COR-L47 (cell line): ENCODE measurements at regions not wholly inside any gene's neighbourhood (a gene's known extent, or its start where the extent isn't known, plus 50 kb on each side); places are given as distances from the start of the nearest gene placed in this dataset.
"Not testable (repeated sequence)": the region's sequence is repeated elsewhere in the genome, so short reads cannot be mapped to it uniquely, and the experiment has no call there.

ENCODE experiments used
- DNase-seq: peaks from one replicate; lab custom pipeline; 2025; lab: John Stamatoyannopoulos, UW

DNA sequence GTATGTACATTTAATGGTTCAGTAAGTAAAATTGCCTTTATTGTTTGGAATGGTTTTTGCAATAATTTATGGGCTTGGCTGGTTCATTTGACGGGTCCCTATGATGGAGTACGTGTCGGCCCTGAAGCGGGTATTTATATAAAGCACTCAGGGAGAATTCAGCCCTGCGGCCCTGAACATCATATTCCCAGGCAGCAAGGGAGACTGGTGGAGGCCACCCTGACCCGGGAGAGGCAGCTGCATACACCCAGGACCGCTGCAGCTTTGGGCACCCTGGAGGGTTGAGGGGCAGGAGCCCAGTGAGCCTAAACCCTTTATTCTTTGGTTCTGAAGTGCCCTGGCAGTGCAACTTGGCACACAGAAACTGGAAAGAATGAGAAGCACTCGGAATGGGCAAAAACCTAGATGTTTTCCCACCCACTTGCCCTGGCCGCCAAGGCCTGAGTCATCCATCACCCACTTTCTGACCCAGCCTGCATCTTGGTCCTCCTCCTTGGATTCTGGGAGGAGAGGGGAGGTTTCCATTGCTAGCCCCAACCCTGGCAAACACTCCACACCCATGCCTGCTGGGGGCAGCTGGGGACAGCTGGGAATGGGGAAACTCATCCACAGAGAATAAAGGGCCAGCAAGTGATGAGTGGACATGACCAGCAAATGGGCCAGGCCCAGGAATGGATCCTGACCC lies 162.2 kb upstream of the TNRC6C start:
- no peak for DNase-seq

GRCh38 chr17:77798031-77798430 lies 160.5 kb upstream of the TNRC6C start:
- no peak for DNase-seq

DNA sequence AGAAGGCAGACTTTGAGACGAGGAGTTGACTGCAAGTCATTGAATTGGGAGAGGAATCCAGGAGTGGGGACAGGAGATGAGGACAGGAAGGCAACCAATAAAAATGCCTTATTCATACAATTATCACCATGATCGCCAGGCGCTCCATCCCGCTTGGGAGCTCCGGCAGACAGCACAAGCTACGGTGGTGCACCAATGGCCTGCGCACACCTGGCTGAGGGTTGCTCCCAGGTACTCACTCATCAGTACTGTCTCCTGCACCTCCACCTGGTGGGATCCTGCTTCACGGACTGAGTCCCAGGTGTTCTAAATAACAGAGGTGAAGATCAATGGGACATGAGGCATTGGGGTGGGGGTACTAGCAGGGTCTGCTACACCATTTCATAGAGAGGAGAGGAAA lies 160.0 kb upstream of the TNRC6C start:
- no peak for DNase-seq

GRCh38 chr17:77800816-77801215 lies 157.7 kb upstream of the TNRC6C start:
- DNase-seq, result no peak

DNA sequence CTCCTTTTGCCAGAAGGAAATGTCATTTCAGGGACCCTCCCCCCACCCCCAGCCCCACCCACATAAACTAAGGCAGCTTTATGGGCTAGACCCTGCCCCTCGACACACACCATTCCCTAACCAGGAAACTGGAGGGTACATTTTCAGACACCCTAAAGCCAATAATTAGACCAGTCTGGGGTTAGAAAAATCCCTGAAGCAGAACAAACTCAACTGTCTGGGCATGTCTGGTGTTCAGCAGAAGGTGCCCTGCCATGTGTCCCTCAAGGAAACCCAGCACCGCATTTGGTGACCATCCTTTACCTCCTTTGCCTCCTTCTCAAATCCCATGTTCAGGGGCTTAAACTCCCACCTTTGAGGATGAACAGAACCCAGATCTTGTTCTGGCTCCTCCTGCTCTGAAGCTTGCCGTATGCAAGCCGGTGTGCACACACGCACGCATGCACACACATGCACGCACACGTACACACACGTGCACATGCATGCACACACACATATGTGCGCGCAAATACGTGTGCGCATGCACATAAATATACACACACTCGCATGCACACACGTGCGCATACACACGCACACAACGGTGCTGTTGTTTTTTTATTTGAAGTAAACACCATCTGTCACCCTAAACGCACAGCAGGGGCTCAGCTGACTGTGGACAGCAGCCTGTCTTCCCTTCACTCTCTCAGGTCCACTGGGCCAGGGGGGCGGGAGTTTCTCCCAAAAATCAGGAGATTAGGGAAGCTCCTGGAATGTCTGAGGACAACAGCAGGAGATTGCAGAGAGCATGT lies 156.8 kb upstream of the TNRC6C start:
- DNase-seq, result no peak

- no peak for DNase-seq
Observed at GRCh38 chr17:77802333-77802615, 156.2 kb upstream of the TNRC6C start.

DNA sequence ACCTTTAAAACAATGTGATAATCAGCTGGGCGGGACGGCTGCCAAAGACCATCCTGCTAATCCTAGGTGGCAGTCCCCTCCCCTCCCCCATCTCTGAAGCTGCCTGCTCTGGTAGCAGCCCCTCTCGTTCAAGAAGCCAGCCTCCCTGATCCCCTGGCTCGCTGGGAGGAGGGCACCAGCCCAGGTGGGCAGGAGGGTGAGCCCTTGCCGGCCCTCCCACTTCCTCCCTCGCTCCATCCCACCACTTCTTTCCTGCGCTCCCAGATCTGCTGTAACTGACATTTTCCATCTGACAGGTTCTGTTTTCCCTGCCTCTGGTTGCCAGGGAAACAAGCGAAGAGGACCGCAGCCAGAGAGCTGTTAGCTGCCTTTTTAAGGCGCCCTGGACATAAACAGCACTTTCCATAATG lies 155.7 kb upstream of the TNRC6C start:
- DNase-seq, result peak; percentile 70

DNA sequence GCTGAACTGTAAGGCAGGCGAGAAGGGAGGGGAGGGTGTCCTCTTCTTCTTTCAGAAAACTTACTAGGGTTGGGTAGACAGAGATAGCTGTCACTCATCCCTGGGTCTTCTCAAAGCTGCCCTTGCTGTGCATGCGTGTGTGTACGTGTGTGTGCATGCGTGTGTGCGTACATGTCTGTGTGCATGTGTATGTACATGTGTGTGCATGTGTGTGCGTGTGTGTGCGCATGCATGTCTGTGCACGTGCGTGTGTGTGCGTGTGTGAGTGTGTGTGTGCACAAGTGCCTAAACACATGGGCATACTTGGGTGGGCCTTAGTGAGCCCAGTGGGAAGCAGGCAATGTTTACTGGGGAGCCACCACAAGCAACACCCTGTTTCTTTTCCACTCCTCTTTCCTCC lies 154.8 kb upstream of the TNRC6C start:
- no peak for DNase-seq

DNA sequence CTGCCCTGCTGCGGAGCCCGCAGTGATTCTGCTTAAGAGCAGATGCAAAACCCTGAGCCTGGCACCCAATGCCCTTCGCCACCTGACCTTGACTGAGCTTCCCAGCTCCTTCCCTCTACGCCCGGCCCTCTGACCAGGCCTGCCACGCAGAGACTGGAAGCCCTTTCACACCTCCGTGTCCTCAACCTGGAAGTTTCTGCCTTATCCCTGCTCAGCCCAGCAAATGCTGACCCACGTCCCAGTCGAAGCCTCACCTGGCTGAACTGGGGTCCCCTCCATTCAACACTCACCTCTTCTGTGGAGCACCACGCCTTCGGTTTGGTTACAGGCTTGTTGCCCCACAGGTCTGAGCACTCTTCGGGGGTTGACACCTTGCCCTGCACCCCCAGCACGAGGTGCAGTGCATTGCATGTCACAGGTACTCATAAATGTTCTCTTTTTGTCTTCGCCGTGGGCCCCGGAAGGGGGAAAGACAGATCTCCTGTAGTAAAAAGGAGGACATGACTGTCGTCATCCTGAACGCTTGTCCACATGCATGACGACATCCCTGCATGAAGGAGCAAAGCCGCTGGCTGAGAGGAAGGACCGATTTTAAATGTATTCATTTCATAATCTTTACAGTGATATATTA lies 153.6 kb upstream of the TNRC6C start:
- DNase-seq, result no peak

GRCh38 chr17:77805970-77806369 lies 152.5 kb upstream of the TNRC6C start:
- not testable (repeated sequence) for DNase-seq

- no peak for DNase-seq
Observed at GRCh38 chr17:77807051-77807745, 151.3 kb upstream of the TNRC6C start.

DNA sequence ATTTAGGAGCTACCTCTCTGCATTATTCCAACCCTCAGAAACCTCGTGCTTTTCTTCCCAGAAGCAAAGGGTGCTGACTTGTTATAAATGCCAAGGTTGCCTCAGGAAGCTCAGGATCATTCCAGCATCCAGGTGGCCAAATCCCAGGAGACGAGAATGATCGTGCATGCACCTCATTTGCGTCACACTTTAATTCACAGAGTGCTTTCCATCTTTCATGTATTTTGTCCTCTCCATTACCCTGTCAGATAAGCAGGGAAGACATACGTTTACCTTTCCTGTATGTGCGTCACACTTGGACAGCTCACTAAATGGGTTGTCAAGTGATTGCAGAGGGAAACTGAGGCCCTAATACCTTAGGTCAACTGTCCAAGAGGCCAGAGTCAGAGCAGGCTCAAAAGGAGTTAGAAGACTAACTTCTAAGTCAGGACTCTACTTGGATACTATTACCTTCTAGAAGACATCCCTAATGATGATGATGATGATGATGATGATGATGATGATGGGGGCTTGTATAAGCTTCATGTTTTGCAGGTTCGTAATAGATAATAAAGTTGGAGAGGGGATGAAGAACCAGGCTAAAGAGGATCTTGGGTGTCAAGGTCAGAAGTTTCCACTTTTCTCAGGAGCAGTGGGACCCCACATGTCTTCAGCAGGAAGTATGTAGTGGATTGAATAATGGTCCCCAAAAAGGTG lies 150.6 kb upstream of the TNRC6C start:
- no peak for DNase-seq

GRCh38 chr17:77808686-77809425 lies 149.6 kb upstream of the TNRC6C start:
- DNase-seq, result no peak

GRCh38 chr17:77809814-77810213 lies 148.7 kb upstream of the TNRC6C start:
- no peak for DNase-seq

DNA sequence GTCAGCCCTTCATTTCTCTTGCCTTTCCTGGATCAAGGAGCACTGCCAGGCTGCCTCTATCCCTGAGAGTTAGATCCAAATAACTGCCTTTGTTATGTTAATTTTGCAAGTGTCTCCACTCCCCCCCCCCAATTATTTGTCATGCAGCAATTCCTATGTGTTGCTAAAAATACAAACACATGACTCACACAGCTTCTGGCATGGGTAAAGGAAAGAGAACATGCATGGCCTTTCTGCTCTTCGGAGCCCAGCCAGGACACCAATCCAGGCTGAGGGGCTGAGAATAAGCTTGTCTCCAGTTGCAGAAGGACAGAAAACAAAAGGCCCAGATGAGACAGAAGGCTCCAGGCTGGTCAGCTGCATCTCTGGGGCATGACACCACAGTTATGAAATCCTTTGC lies 148.0 kb upstream of the TNRC6C start:
- DNase-seq, result no peak

DNA sequence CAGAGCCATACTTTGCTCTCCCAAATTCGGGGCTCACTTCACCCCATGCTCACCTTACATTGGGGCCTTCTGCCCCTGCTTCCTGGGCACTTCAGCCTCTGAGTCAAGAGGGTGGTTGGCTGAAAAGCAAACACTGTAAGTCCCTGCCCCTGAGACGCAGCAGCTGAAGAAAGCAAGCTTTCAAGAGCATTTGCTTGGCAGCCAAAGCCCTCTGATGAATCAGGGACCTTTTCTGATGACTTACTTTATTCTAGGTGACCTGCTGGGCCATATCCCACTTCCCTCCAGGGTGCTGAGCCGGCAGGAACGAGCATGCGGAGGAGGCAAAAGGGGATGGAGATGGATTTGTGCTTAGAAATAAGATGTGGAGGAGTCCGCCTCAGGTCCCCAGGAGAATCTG lies 147.0 kb upstream of the TNRC6C start:
- DNase-seq, result no peak

- DNase-seq, result no peak
Observed at GRCh38 chr17:77814091-77814772, 144.3 kb upstream of the TNRC6C start.

DNA sequence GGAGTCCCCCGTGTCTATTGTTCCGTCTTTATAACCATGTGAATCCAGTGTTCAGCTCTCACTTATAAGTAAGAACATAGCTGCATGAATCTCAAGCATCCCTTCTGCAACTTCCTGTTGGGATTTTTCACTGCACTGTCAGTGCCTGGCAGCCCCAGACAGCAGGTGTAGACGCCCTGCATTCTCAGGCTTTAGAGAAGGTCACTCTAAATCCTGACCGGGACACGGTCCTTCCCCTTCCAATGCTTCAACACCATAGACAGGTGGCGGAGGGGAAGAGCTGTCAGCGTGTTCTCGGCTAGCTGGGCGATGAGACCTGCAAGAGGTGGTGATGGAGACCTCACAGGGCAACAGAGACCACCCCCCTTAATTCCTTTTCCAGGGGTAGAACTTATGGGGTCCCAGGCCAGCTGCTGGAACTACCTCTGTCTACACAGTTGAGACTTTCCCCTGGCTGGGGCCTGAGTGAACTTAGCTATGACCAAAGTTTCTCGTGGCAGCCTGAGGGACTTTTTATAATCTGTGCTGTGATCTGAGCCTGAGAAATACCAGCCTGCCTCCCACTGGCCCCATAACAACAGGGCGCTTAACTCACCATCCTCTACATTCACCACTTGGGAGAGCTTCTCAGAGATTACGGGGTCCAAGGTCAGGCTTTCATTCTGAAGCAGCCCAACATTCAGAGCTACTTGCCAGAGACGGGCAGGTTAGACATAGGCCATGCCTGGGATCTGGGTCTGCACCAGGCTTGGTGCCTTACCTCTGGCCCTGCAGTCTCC lies 143.2 kb upstream of the TNRC6C start:
- no peak for DNase-seq

- DNase-seq, result no peak
Observed at GRCh38 chr17:77817953-77818352, 140.6 kb upstream of the TNRC6C start.

GRCh38 chr17:77819497-77819896 lies 139.0 kb upstream of the TNRC6C start:
- DNase-seq, result no peak
